Heart left ventricle (tissue), 16 donors: ENCODE measurements at regions not wholly inside any gene's neighbourhood (a gene's known extent, or its start where the extent isn't known, plus 50 kb on each side); places are given as distances from the start of the nearest gene placed in this dataset.

Experiments
- ATAC-seq, 4 donors: fragments of 200-7000 bp; cut with Tn5 transposase; one replicate each; pipeline ENCODE4 v1.9.1; 2020 to 2022; ENCODE audit warnings: moderate library complexity in 4 of 4, mild to moderate bottlenecking in 3 of 4, moderate number of reproducible peaks in 1 of 4
- DNase-seq, 5 donors: peaks; one replicate each; pipeline ENCODE4 v3.0.0-alpha.2; 2020
- H3K27ac ChIP-seq, 12 donors: fragments of 200-600 bp; sonication (generic) in 4 of 12; one replicate each; pipeline versions ENCODE4 v1.5.0 to v1.8.0; 2016 to 2022; ENCODE audit warnings: mild to moderate bottlenecking in 2 of 12
- H3K27me3 ChIP-seq, 9 donors: fragments of 200-600 bp; sonication (generic) in 2 of 9; one replicate each; pipeline versions ENCODE4 v1.5.1 to v1.8.0; 2016 to 2022; ENCODE audit warnings: mild to moderate bottlenecking in 3 of 9
- H3K36me3 ChIP-seq, 9 donors: fragments of 200-600 bp; sonication (generic) in 2 of 9; one replicate each; pipeline versions ENCODE4 v1.5.0 to v1.8.0; 2018 to 2022; ENCODE audit warnings: mild to moderate bottlenecking in 2 of 9
- H3K4me1 ChIP-seq, 12 donors: fragments of 200-600 bp; sonication (generic) in 4 of 12; one replicate each; pipeline versions ENCODE4 v1.5.0 to v1.8.0; 2016 to 2022; ENCODE audit warnings: mild to moderate bottlenecking in 3 of 12
- H3K4me3 ChIP-seq, 12 donors: fragments of 200-600 bp; sonication (generic) in 4 of 12; one replicate each; pipeline versions ENCODE4 v1.5.0 to v1.8.0; 2017 to 2022; ENCODE audit warnings: mild to moderate bottlenecking in 9 of 12, moderate library complexity in 4 of 12
- H3K9me3 ChIP-seq, 12 donors: fragments of 200-600 bp; sonication (generic) in 4 of 12; one replicate each; pipeline versions ENCODE4 v1.5.0 to v1.8.0; 2016 to 2022; ENCODE audit warnings: mild to moderate bottlenecking in 1 of 12
- POLR2A ChIP-seq, 2 donors: fragments of 450-650 bp; IDR thresholded peaks; one replicate each; pipeline ENCODE4 v1.6.1; 2017; ENCODE audit warnings: antibody characterized with exemption in 2 of 2, mild to moderate bottlenecking in 2 of 2, moderate library complexity in 2 of 2
- WGBS, 4 donors: extraction: QIAGEN DNeasy Blood & Tissue Kit in 2 of 4; methylation state at CpG; one replicate each; pipeline versions ENCODE4 v1.1.5 to v1.1.7; 2013 to 2018; 5-methylcytosine and 5-hydroxymethylcytosine counted together
- intact Hi-C, 10 donors: fragments of 100-400 bp; cut with DNase I; formaldehyde crosslinking; loops; one replicate each; pipeline versions ENCODE4 v1.11.1 to v1.14.2; 2022
- TF ChIP-seq, protein P1 (sequence below), 12 donors: fragments of 200-600 bp; sonication (generic) in 4 of 12; IDR thresholded peaks; one replicate each; pipeline versions ENCODE4 v1.5.0 to v1.8.0; 2018 to 2022; ENCODE audit warnings: antibody characterized with exemption in 12 of 12, mild to moderate bottlenecking in 5 of 12
- donor health status: ischemic (EF 13 %, LVEDD 7.1; RV severe dilation, severe dysfunction).
- donor health status: healthy with polysubstance abuse.
- donor health status: DM: no; HTN: yes; CAD: no.
- donor health status: DM: no; HTN: no; CAD: no.
- donor health status: ischemic (EF 25% LVEDD 6.9; RV normal size, moderate dysfunction).
- donor health status: ischemic (EF 25% LVEDD 5.7; RV mildly dilated, moderate dysfunction).
- donor health status: healthy.
- donor health status: DM: yes; HTN: yes; CAD: no.
- donor health status: ischemic (EF 35%, LVEDD 5.7; RV mildly dilated, moderate dysfunction).
- donor health status: nonischemic (EF 11% LVEDD 7.7; RV severe dilation, severe dysfunction).
- donor health status: DM: yes; HTN: yes; CAD: no.
- donor health status: PGD.
- donor health status: ischemic (EF 29% LVEDD 5.4; RV normal size, mild dysfunction).
- donor health status: nonischemic (EF 23%, LVEDD 6.1; RV moderate dilation, normal function).

DNA sequence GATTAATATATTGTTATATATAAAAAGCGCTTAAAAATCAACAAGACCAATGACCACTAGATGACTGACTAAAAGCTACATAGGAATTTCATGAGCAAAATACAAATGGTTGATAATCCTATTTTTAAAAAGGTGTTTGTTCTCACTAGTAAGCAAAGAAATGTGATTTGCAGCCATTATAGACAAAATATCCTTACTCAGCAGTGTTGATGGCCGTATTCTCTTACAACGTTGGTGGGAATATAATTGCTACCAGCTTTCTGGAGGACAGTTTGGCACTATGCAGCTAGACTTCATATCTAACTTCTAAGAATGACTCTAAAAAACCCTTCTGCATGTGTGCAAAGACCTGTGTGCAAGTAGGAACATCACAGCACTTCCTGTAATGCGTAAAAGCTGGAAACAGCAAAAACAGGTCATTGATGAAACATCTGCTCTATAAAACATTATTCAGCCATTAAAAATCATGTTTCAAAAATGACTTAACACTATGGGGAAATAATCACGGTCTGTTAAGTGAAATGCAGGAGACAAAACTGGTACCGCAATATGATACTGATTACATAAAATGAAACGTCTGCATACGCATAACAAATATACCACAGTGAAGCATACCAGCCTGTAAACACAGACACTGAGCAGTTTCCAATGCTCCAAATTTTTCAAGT is 70.1 kb upstream of the LINC01488 start:
- intact Hi-C loops: loop anchor here in 3 of 10 donors (5.0 to 10.0 kb wide), 3 partner anchors 117 to 406 kb away; partner anchors contain the start of genes CCND1 (in 1 of the 3), FGF3 (in 1 of the 3) and MYEOV (in 1 of the 3)
- no peaks in the 10 kb centered on the region for H3K9me3 ChIP-seq
- H3K4me3 ChIP-seq: no peak overlapping the region
- H3K27ac ChIP-seq: no peak overlapping the region
- no peaks in the 10 kb centered on the region for H3K27me3 ChIP-seq
- ATAC-seq: no peak
- no peaks in the 10 kb centered on the region for H3K36me3 ChIP-seq
- no peak for DNase-seq
- no peak for TF ChIP-seq POLR2A (IDR thresholded peaks at IDR 0.05)
- TF ChIP-seq, protein P1, sequence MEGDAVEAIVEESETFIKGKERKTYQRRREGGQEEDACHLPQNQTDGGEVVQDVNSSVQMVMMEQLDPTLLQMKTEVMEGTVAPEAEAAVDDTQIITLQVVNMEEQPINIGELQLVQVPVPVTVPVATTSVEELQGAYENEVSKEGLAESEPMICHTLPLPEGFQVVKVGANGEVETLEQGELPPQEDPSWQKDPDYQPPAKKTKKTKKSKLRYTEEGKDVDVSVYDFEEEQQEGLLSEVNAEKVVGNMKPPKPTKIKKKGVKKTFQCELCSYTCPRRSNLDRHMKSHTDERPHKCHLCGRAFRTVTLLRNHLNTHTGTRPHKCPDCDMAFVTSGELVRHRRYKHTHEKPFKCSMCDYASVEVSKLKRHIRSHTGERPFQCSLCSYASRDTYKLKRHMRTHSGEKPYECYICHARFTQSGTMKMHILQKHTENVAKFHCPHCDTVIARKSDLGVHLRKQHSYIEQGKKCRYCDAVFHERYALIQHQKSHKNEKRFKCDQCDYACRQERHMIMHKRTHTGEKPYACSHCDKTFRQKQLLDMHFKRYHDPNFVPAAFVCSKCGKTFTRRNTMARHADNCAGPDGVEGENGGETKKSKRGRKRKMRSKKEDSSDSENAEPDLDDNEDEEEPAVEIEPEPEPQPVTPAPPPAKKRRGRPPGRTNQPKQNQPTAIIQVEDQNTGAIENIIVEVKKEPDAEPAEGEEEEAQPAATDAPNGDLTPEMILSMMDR (IDR thresholded peaks at IDR 0.05): no peak
- H3K4me1 ChIP-seq: peaks cover 5 to 28% (median 19%) of the 10 kb centered on the region in 12 donors
- WGBS, 4 donors: 86 to 92% (median 91%) methylated on average over 8 of the region's 8 CpGs

DNA sequence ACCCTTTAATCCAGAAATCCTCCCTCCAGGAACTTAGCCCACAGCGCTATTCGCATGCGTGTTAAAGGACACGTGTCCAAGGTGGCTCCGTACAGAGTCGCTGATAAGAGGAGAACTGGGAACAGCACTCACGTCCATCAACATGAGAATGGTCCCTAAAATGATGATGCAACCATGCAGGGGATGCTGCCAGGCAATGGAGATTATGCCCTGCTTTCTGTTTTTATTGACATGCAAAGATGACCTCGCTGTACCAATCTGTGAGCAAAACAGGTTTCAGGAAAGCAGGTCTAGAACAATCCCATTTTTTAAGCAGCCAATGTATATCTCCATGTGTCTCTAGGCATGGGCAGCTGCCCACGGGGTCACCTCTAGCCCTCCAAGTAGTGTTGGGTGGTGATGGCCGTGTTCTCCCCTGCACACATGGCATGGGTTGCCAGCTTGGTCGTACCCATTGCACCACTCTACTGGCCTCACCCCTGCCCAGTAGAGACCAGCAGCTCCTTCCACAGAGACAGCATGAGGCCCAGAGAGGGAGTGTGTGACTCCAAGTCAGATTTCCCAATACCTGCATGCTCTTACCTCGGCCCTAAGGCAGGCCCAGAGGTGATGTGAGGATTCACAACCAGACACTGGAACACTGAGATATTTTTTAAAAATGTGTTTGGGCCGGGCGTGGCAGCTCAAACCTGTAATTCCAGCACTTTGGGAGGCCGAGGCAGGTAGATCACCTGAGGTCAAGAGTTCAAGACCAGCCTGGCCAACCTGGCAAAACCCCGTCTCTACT is 68.3 kb upstream of the LINC01488 start:
- intact Hi-C loops: loop anchor here in 3 of 10 donors (5.0 to 10.0 kb wide), 3 partner anchors 118 to 404 kb away; partner anchors contain the start of genes CCND1 (in 1 of the 3), FGF3 (in 1 of the 3) and MYEOV (in 1 of the 3)

DNA sequence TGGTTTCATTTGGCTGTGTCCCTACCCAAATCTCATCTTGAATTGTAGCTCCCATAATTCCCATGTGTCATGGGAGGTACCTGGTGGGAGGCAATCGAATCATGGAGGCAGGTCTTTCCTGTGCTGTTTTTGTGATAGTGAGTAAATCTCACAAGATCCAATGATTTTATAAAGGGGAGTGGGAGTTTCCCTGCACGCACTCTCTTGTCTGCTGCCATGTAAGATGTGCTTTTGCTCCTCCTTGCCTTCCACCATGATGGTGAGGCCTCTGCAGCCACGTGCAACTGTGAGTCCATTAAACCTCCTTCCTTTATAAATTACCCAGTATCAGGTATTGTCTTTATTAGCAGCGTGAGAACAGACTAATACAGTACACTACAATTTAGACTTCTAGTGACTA is 67.5 kb upstream of the LINC01488 start:
- Histone ChIP-seq H3K27me3 (no peaks in the 10 kb centered on the region), H3K4me3 (no peak overlapping the region), H3K9me3 (no peaks in the 10 kb centered on the region), H3K27ac (no peak overlapping the region), H3K4me1 (peaks cover 5 to 44% (median 29%) of the 10 kb centered on the region in 12 donors), H3K36me3 (no peaks in the 10 kb centered on the region)
- intact Hi-C loops: loop anchor here in 3 of 10 donors (5.0 to 10.0 kb wide), 3 partner anchors 119 to 403 kb away; partner anchors contain the start of genes CCND1 (in 1 of the 3), FGF3 (in 1 of the 3) and MYEOV (in 1 of the 3)
- DNase-seq (no peak), ATAC-seq (no peak)
- TF ChIP-seq, protein P1 (IDR thresholded peaks at IDR 0.05): no peak
- no peak for TF ChIP-seq POLR2A (IDR thresholded peaks at IDR 0.05)
- 96 to 98% (median 97%) methylated on average over 4 of the region's 4 CpGs for WGBS, 4 donors

More for the DNA sequence above, 68.3 kb upstream of the LINC01488 start:
- ATAC-seq (no peak), DNase-seq (no peak)
- Histone ChIP-seq H3K4me3 (no peak overlapping the region), H3K27ac (no peak overlapping the region), H3K36me3 (no peaks in the 10 kb centered on the region), H3K4me1 (peaks cover 5 to 44% (median 29%) of the 10 kb centered on the region in 12 donors), H3K9me3 (no peaks in the 10 kb centered on the region), H3K27me3 (no peaks in the 10 kb centered on the region)
- 82 to 92% (median 89%) methylated on average over 13 to 16 of the region's 16 CpGs for WGBS, 4 donors
- no peak for TF ChIP-seq POLR2A (IDR thresholded peaks at IDR 0.05)
- TF ChIP-seq, protein P1 (IDR thresholded peaks at IDR 0.05): no peak

DNA sequence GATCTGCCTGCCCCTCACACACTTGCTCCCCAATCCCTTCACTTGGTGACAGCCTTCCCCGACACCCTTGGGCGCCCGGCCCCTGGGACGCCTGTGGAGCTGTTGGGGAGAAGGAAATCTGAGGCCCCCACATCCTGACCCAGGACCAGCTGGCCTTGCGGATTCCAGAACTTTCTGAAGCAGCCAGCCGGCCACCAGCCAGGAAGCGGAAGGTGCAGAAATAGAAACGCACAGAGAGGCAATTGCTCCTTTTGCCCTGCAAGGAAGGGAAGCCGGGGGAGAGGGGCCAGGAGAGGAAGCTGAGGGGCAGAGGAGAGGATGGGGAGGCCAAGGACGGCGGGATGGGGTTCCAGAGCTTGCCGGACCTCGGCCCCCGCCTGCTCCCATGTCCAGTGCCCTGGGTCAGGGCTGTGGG is 66.7 kb upstream of the LINC01488 start:
- WGBS, 4 donors: 51 to 65% (median 53%) methylated on average over 10 to 14 of the region's 14 CpGs
- H3K36me3 ChIP-seq: no peaks in the 10 kb centered on the region
- no peaks in the 10 kb centered on the region for H3K9me3 ChIP-seq
- intact Hi-C loops: loop anchor here in 3 of 10 donors (5.0 to 10.0 kb wide), 3 partner anchors 120 to 403 kb away; partner anchors contain the start of genes CCND1 (in 1 of the 3), FGF3 (in 1 of the 3) and MYEOV (in 1 of the 3)
- TF ChIP-seq, protein P1 (IDR thresholded peaks at IDR 0.05): no peak
- no peak for TF ChIP-seq POLR2A (IDR thresholded peaks at IDR 0.05)
- no peak overlapping the region for H3K4me3 ChIP-seq
- peak in 1 of 4 donors; percentile 20 for ATAC-seq
- H3K27me3 ChIP-seq: no peaks in the 10 kb centered on the region
- H3K27ac ChIP-seq: peak overlapping the region in 6 of 12 donors; percentile 12 to 91 (median 76)
- peaks cover 5 to 42% (median 29%) of the 10 kb centered on the region in 12 donors for H3K4me1 ChIP-seq
- peak in 3 of 5 donors; percentile 26 to 51 (median 45) for DNase-seq
